Prostate gland (tissue), 2 donors: ENCODE measurements at regions not wholly inside any gene's neighbourhood (a gene's known extent, or its start where the extent isn't known, plus 50 kb on each side); places are given as distances from the start of the nearest gene placed in this dataset.
"Not testable (repeated sequence)": the region's sequence is repeated elsewhere in the genome, so short reads cannot be mapped to it uniquely, and the experiment has no call there.

Experiments used
- CTCF ChIP-seq, 4 experiments: fragments of 200-600 bp in 2 of 4; fragments of 450-650 bp in 2 of 4; sonication (generic) in 2 of 4; IDR thresholded peaks; 1 replicate in 3 of 4; 2 replicates in 1 of 4; pipeline ENCODE4 v1.5.1; 2016 to 2019; ENCODE audit warnings: antibody characterized with exemption in 4 of 4, mild to moderate bottlenecking in 2 of 4, moderate library complexity in 2 of 4
- POLR2A ChIP-seq: fragments of 450-650 bp; IDR thresholded peaks from one replicate; pipeline ENCODE4 v1.6.1; 2016; ENCODE audit warnings: antibody characterized with exemption, mild to moderate bottlenecking
- POLR2AphosphoS5 ChIP-seq: sonication (generic); formaldehyde crosslinking; IDR thresholded peaks from one replicate; pipeline ENCODE4 v1.6.1; 2017; ENCODE audit warnings: antibody characterized with exemption

GRCh38 chr10:38386869-38387268, 292.7 kb downstream of the ZNF37A start:
- TF ChIP-seq POLR2AphosphoS5; CTCF (IDR thresholded peaks at IDR 0.05); POLR2A: not testable (repeated sequence)
